ENCODE measurements at regions not wholly inside any gene's neighbourhood (a gene's known extent, or its start where the extent isn't known, plus 50 kb on each side); places are given as distances from the start of the nearest gene placed in this dataset.

DNA sequence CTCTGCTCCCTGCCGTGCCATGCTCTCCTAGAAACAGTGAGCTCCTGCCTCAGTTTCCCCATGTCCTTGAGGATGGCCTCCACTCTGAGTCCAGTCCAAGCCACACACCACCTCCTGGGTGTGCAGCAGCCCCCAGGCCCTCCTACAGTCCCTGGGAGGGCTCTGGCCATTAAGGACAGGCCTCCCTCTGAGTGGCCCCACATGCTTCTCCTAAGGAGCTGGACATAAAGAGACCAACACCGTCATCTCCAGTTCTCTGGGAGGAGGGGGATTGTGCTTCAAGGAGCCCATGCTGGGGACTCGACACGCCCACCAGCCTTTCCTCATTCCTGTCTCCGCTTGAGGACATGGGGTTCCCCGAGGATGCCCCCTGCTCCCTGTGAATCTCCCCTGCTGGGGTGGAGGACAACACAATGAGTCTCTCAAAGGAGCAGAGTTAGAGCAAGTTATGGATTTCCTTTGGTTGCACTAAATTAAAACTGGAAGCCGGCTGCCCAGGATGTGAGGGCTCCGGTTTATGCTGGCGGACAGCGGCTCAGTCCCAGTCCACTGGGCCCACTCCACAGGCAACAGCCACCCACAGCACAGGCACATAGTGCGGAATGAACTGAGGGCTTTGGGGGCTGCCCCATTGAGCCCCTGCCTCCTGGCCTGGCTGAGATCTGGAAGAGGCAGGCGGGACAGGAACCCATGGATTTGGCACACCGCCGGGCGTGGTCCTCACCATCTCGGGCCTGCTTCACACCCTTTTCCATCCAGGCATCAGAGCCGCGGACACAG, 165.6 kb upstream of the IQSEC1 start:
- Mint-ChIP-seq H3K9me3 (no peaks in the 10 kb centered on the region), H3K27ac (no peak overlapping the region), H3K27me3 (ENCODE audit: low read depth, poor library complexity) (peaks cover 41% of the 10 kb centered on the region), H3K36me3 (ENCODE audit: low read depth) (no peaks in the 10 kb centered on the region), H3K4me3 (no peak overlapping the region), H3K4me1 (peaks cover 27% of the 10 kb centered on the region)
- DNase-seq, result no peak
- no peak for TF ChIP-seq CTCF (IDR thresholded peaks at IDR 0.05)

GRCh38 chr3:13237776-13238490, 164.7 kb upstream of the IQSEC1 start:
- Mint-ChIP-seq H3K4me3 (no peak overlapping the region), H3K9me3 (no peaks in the 10 kb centered on the region), H3K36me3 (ENCODE audit: low read depth) (no peaks in the 10 kb centered on the region), H3K4me1 (peaks cover 25% of the 10 kb centered on the region), H3K27me3 (ENCODE audit: low read depth, poor library complexity) (peaks cover 39% of the 10 kb centered on the region), H3K27ac (no peak overlapping the region)
- no peak for DNase-seq
- no peak for TF ChIP-seq CTCF (IDR thresholded peaks at IDR 0.05)

- H3K4me3 Mint-ChIP-seq, result no peak overlapping the region
- no peaks in the 10 kb centered on the region for H3K36me3 Mint-ChIP-seq (ENCODE audit: low read depth)
- H3K9me3 Mint-ChIP-seq, result no peaks in the 10 kb centered on the region
- TF ChIP-seq CTCF (IDR thresholded peaks at IDR 0.05), result no peak
- no peak for DNase-seq
- H3K27me3 Mint-ChIP-seq (ENCODE audit: low read depth, poor library complexity), result peaks cover 42% of the 10 kb centered on the region
- peaks cover 32% of the 10 kb centered on the region for H3K4me1 Mint-ChIP-seq
- no peak overlapping the region for H3K27ac Mint-ChIP-seq
Measured at GRCh38 chr3:13236557-13237173, 163.4 kb upstream of the IQSEC1 start.

DNA sequence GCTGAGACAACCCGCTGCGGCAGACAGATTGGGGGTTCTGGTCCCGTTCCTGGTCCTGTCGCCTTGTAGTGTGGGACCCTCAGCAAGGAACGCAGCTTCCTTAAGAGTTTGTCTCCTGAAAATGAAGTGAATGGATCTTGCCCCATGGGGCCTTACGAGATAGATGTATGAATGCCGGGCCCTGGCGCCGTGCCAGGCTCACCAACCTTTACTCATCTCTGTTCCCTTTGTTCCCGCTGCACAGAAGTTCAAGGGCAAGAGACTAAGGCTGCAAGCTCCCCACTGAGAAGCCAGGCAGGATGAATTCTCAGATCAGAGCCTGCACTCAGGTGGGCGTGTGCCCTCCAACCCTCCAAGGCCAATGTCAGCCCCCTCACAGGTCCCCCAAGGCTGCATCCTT, 162.7 kb upstream of the IQSEC1 start:
- H3K4me3 Mint-ChIP-seq, result no peak overlapping the region
- TF ChIP-seq CTCF (IDR thresholded peaks at IDR 0.05), result no peak

DNA sequence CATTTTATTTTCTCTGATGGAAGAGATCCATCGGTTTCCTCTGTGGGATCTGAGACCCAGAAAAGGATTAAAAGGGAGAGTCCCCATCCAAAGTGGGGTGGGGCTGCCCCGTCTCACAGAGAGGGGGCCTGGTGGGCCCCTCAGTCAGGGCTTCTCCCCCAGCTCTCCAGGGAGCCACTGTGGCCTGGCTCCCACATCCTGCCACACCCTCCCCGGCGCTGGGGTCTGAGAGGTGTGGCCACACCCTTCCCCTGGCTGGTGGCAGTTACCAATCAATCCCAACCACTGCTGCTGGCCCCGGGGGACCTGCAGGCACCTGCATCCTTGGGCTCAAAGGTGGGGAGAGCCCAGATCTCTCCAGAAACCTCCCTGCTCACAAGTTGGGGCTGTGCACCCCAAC, 161.8 kb upstream of the IQSEC1 start:
- peaks cover 4% of the 10 kb centered on the region for H3K9me3 Mint-ChIP-seq
- no peak overlapping the region for H3K4me3 Mint-ChIP-seq
- DNase-seq, result no peak
- H3K27ac Mint-ChIP-seq, result no peak overlapping the region
- no peak for TF ChIP-seq CTCF (IDR thresholded peaks at IDR 0.05)
- peaks cover 46% of the 10 kb centered on the region for H3K27me3 Mint-ChIP-seq (ENCODE audit: low read depth, poor library complexity)
- H3K4me1 Mint-ChIP-seq, result peaks cover 36% of the 10 kb centered on the region
- H3K36me3 Mint-ChIP-seq (ENCODE audit: low read depth), result no peaks in the 10 kb centered on the region

More for the DNA sequence above, 162.7 kb upstream of the IQSEC1 start:
- Mint-ChIP-seq H3K4me1 (peaks cover 36% of the 10 kb centered on the region), H3K36me3 (ENCODE audit: low read depth) (no peaks in the 10 kb centered on the region), H3K27ac (no peak overlapping the region), H3K9me3 (no peaks in the 10 kb centered on the region), H3K27me3 (ENCODE audit: low read depth, poor library complexity) (peaks cover 42% of the 10 kb centered on the region)
- no peak for DNase-seq
